Thyroid gland (tissue), 4 donors: ENCODE measurements at regions not wholly inside any gene's neighbourhood (a gene's known extent, or its start where the extent isn't known, plus 50 kb on each side); places are given as distances from the start of the nearest gene placed in this dataset.
"Not testable (repeated sequence)": the region's sequence is repeated elsewhere in the genome, so short reads cannot be mapped to it uniquely, and the experiment has no call there.

Experiments used
- DNase-seq, 2 donors: peaks; one replicate each; pipeline ENCODE4 v3.0.0-alpha.2; 2019
- H3K27ac ChIP-seq, 3 donors: fragments of 200-600 bp; sonication (generic); 1 replicate in 2 of 3; 2 replicates in 1 of 3; pipeline ENCODE4 v1.5.1; 2016 to 2019; ENCODE audit warnings: mild to moderate bottlenecking in 1 of 3, moderate library complexity in 1 of 3
- H3K27me3 ChIP-seq: fragments of 200-600 bp; sonication (generic); one replicate; pipeline ENCODE4 v1.5.1; 2019
- H3K36me3 ChIP-seq, 2 donors: fragments of 200-600 bp; sonication (generic); one replicate each; pipeline ENCODE4 v1.5.1; 2016 to 2019
- H3K4me1 ChIP-seq, 2 donors: fragments of 200-600 bp; sonication (generic); one replicate each; pipeline ENCODE4 v1.5.1; 2017 to 2019
- H3K4me3 ChIP-seq, 3 donors: fragments of 200-600 bp; sonication (generic); replicated peaks in 1 of 3; 1 replicate in 2 of 3; 2 replicates in 1 of 3; pipeline ENCODE4 v1.5.1; 2016; ENCODE audit warnings: mild to moderate bottlenecking in 1 of 3
- H3K9me3 ChIP-seq: fragments of 200-600 bp; sonication (generic); one replicate; pipeline ENCODE4 v1.5.1; 2017
- CTCF ChIP-seq, 6 experiments: fragments of 200-600 bp in 3 of 6; fragments of 450-650 bp in 3 of 6; sonication (generic) in 3 of 6; IDR thresholded peaks; one replicate each; pipeline ENCODE4 v1.5.1; 2016 to 2019; ENCODE audit warnings: antibody characterized with exemption in 6 of 6, mild to moderate bottlenecking in 2 of 6, inconsistent platforms in 1 of 6, moderate library complexity in 1 of 6
- POLR2A ChIP-seq, 2 donors: fragments of 450-650 bp; IDR thresholded peaks; one replicate each; pipeline ENCODE4 v1.6.1; 2017; ENCODE audit warnings: antibody characterized with exemption in 2 of 2, mild to moderate bottlenecking in 2 of 2, moderate library complexity in 1 of 2
- WGBS, 2 donors: methylation state at CpG; one replicate each; pipeline ENCODE4 v1.1.5; 2017; 5-methylcytosine and 5-hydroxymethylcytosine counted together
- intact Hi-C: fragments of 100-400 bp; cut with DNase I; formaldehyde crosslinking; loops from one replicate; pipeline ENCODE4 v1.15.1; 2023

DNA sequence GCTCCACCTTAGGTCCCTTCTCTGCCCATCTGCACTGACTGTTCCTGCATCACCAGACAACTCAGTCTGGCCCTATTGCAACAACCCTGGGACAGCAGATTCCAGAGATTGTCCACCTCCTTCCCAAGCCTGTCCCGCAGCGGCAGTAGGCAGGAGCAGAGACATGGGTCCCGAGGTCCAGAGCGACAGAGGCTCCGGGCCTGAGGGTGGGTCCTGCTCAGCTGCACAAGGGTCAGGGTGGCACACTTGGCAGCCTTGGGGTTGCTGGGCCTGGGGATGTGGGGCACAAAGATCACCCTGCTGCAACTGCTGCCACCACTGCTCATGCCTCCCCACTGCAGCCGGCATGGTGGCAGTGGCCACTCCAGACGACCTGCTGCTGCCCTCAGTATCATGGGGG lies 674.5 kb downstream of the SH3BGRL start:
- no peak for TF ChIP-seq CTCF (IDR thresholded peaks at IDR 0.05)
- TF ChIP-seq POLR2A (IDR thresholded peaks at IDR 0.05) = no peak
- Histone ChIP-seq H3K4me3 (no peak overlapping the region), H3K4me1 (no peaks in the 10 kb centered on the region), H3K27me3 (no peaks in the 10 kb centered on the region), H3K27ac (no peak overlapping the region), H3K9me3 (no peaks in the 10 kb centered on the region), H3K36me3 (no peaks in the 10 kb centered on the region)
- DNase-seq = no peak
- 97% methylated on average over 7 of the region's 7 CpGs; no CpG with 5 or more reads in 1 of the 2 donors for WGBS, 2 donors
- intact Hi-C loops = no loop called here

DNA sequence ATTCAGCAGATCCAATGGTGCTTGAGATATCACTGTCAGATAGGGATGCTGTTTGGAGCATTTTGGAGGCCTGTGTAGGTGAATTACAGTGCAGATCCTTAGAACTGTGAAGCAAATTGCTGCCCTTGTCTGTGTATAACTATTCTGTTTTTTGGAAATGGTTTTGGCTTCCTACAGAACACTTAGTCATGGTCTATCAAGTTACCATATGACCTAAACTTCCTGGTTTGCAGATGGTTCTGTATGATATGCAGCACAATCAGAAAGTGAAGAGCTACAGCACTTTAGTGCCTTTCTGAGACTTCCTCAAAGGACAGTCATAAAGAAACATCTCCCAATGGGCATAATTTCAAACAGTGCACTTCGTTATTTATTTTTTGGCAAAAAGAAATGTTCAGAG lies 688.6 kb downstream of the SH3BGRL start:
- Histone ChIP-seq H3K36me3 (no peaks in the 10 kb centered on the region), H3K27ac (no peak overlapping the region), H3K4me3 (no peak overlapping the region), H3K27me3 (no peaks in the 10 kb centered on the region), H3K4me1 (no peaks in the 10 kb centered on the region), H3K9me3 (no peaks in the 10 kb centered on the region)
- WGBS, 2 donors = 65 to 67% methylated on average over 1 of the region's 1 CpG
- TF ChIP-seq POLR2A (IDR thresholded peaks at IDR 0.05) (no peak), CTCF (IDR thresholded peaks at IDR 0.05) (no peak)
- intact Hi-C loops = no loop called here
- no peak for DNase-seq

DNA sequence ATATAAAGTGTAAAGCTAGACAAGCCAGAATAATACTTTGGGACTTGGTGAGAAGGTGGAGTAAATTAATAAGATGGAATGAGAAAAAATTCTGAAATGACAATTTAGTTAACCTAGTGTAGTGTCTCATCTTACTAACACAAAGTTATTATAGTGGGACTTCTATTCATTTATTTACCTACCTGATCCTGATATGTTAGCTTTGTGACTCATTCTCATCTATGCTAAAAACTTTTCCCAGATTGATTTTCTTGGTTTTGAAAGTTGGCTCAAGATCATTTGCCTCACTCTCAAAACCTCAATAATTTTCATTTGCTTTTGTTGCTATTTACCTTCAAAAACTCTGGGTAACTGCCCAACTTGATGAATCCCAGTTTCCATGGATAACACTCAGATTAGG lies 698.6 kb downstream of the SH3BGRL start:
- intact Hi-C loops = no loop called here
- TF ChIP-seq POLR2A (IDR thresholded peaks at IDR 0.05) = no peak
- TF ChIP-seq CTCF (IDR thresholded peaks at IDR 0.05) = no peak
- Histone ChIP-seq H3K36me3 (no peaks in the 10 kb centered on the region), H3K9me3 (no peaks in the 10 kb centered on the region), H3K4me3 (no peak overlapping the region), H3K4me1 (no peaks in the 10 kb centered on the region), H3K27ac (no peak overlapping the region), H3K27me3 (no peaks in the 10 kb centered on the region)
- no peak for DNase-seq

DNA sequence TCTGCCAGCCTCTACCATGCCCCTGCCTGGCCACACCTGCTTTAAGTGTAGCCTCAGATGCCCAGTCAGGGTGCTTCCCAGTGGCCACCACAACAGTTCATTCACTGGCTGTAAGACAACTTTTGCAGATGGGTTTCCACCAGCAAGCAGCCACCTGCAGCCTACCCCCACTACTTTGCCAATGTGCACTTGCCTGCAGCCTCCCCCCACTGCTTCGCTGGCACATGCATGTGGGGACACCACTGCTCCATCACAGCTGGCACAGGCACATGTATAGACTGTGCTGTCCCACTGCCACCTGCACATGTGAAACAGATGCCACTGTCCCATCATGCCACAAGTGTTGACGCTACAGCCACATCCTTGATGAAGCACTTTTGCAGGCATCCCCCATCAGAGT lies 723.9 kb downstream of the SH3BGRL start:
- TF ChIP-seq POLR2A (IDR thresholded peaks at IDR 0.05) (no peak), CTCF (IDR thresholded peaks at IDR 0.05) (no peak)
- DNase-seq = no peak
- H3K27ac ChIP-seq = no peak overlapping the region
- H3K27me3 ChIP-seq = no peaks in the 10 kb centered on the region
- intact Hi-C loops = no loop called here
- no peaks in the 10 kb centered on the region for H3K36me3 ChIP-seq
- H3K9me3 ChIP-seq = no peaks in the 10 kb centered on the region
- no peaks in the 10 kb centered on the region for H3K4me1 ChIP-seq
- H3K4me3 ChIP-seq = no peak overlapping the region
- WGBS, 2 donors = 60% methylated on average over 1 of the region's 2 CpGs; no CpG with 5 or more reads in 1 of the 2 donors

- DNase-seq, H3K27me3 ChIP-seq, H3K36me3 ChIP-seq, H3K27ac ChIP-seq, H3K4me3 ChIP-seq, H3K4me1 ChIP-seq, H3K9me3 ChIP-seq, intact Hi-C loops: not testable (repeated sequence)
- 79 to 91% methylated on average over 5 of the region's 5 CpGs for WGBS, 2 donors
Observed at GRCh38 chrX:81945911-81946310, 744.0 kb downstream of the SH3BGRL start.

GRCh38 chrX:81957318-81957717 lies 755.4 kb downstream of the SH3BGRL start:
- Histone ChIP-seq H3K27me3 (no peaks in the 10 kb centered on the region), H3K4me1 (no peaks in the 10 kb centered on the region), H3K4me3 (no peak overlapping the region), H3K9me3 (no peaks in the 10 kb centered on the region), H3K27ac (no peak overlapping the region), H3K36me3 (no peaks in the 10 kb centered on the region)
- TF ChIP-seq POLR2A (IDR thresholded peaks at IDR 0.05) (no peak), CTCF (IDR thresholded peaks at IDR 0.05) (no peak)
- WGBS, 2 donors = 81 to 83% methylated on average over 15 of the region's 15 CpGs
- intact Hi-C loops = no loop called here
- no peak for DNase-seq
